ENCODE measurements at regions not wholly inside any gene's neighbourhood (a gene's known extent, or its start where the extent isn't known, plus 50 kb on each side); places are given as distances from the start of the nearest gene placed in this dataset.

- TF ChIP-seq TAF1 (IDR thresholded peaks at IDR 0.05; ENCODE audit: borderline replicate concordance, low read depth, low read length) (no peak), POLR2A (IDR thresholded peaks at IDR 0.05; ENCODE audit: low read depth, low read length) (no peak)
Measured at GRCh38 chr7:91717681-91718470, 162.6 kb downstream of the MTERF1 start.

All from GM12892 (cell line).